HEK293 (cell line): ENCODE measurements at regions not wholly inside any gene's neighbourhood (a gene's known extent, or its start where the extent isn't known, plus 50 kb on each side); places are given as distances from the start of the nearest gene placed in this dataset.

Experiments used
- CTCF ChIA-PET: fragments of 350-600 bp; formaldehyde crosslinking; extraction: SDS; loops from one replicate; lab custom pipeline; 2021; ENCODE audit warnings: antibody characterized with exemption; lab: Yijun Ruan, JAX
- POLR2A ChIA-PET: fragments of 300-600 bp; formaldehyde crosslinking; extraction: SDS; loops from one replicate; lab custom pipeline; 2020; ENCODE audit warnings: antibody characterized with exemption, inconsistent platforms; lab: Yijun Ruan, JAX
- H3K27ac ChIP-seq: fragments of 200-500 bp; sonication (Bioruptor generic); 2 replicates; pipeline ENCODE4 v1.5.1; 2014; ENCODE audit warnings: low read depth, low read length, control low read depth, inconsistent platforms; ENCODE audit errors: extremely low read depth
- H3K36me3 ChIP-seq, 2 experiments: fragments of 200-500 bp in 1 of 2; sonication (Bioruptor generic) in 1 of 2; 1 replicate in 1 of 2; 2 replicates in 1 of 2; pipeline ENCODE4 v1.5.1; 2014 to 2017; ENCODE audit warnings: inconsistent platforms in 2 of 2, low read length in 2 of 2; ENCODE audit not compliant: control insufficient read depth in 2 of 2, insufficient read depth in 1 of 2
- H3K4me1 ChIP-seq: fragments of 200-500 bp; sonication (Bioruptor generic); 2 replicates; pipeline ENCODE4 v1.5.1; 2014; ENCODE audit warnings: mild to moderate bottlenecking, low read length, inconsistent platforms; ENCODE audit not compliant: control insufficient read depth, insufficient read depth
- H3K4me3 ChIP-seq: 2 replicates; pipeline ENCODE4 v1.5.1; 2011; ENCODE audit warnings: low read depth, mild to moderate bottlenecking, control low read depth, low read length, moderate library complexity
- H3K9me3 ChIP-seq: fragments of 200-500 bp; sonication (Bioruptor generic); 2 replicates; pipeline ENCODE4 v1.5.1; 2014; ENCODE audit warnings: low read depth, low read length, inconsistent platforms; ENCODE audit not compliant: control insufficient read depth, insufficient read depth
- GLIS2 ChIP-seq: fragments of 450-650 bp; formaldehyde crosslinking; IDR thresholded peaks from 2 replicates; pipeline ENCODE4 v1.5.1; 2016; ENCODE audit warnings: missing biosample characterization, missing genetic modification characterization
- HOXA7 ChIP-seq: sonication (generic); formaldehyde crosslinking; IDR thresholded peaks from 2 replicates; pipeline ENCODE4 v1.8.1; 2022; ENCODE audit warnings: missing genetic modification reagents, borderline replicate concordance
- HOXD13 ChIP-seq: sonication (generic); formaldehyde crosslinking; IDR thresholded peaks from 2 replicates; pipeline ENCODE4 v1.8.0; 2022; ENCODE audit warnings: missing genetic modification reagents, borderline replicate concordance
- KLF8 ChIP-seq: fragments of 450-650 bp; formaldehyde crosslinking; IDR thresholded peaks from 2 replicates; pipeline ENCODE4 v1.5.1; 2016; ENCODE audit warnings: missing biosample characterization, missing genetic modification characterization
- REPIN1 ChIP-seq: fragments of 450-650 bp; formaldehyde crosslinking; IDR thresholded peaks from 2 replicates; pipeline ENCODE4 v1.5.1; 2017; ENCODE audit warnings: missing biosample characterization, missing genetic modification characterization, low read depth
- SP7 ChIP-seq: fragments of 450-650 bp; formaldehyde crosslinking; IDR thresholded peaks from 2 replicates; pipeline ENCODE4 v1.5.1; 2016; ENCODE audit warnings: missing biosample characterization, missing genetic modification characterization
- TRIM28 ChIP-seq: IDR thresholded peaks from 2 replicates; pipeline ENCODE4 v1.6.1; 2011; ENCODE audit warnings: low read length, control low read depth, borderline replicate concordance
- YY1 ChIP-seq: fragments of 450-650 bp; formaldehyde crosslinking; IDR thresholded peaks from 2 replicates; pipeline ENCODE4 v1.5.1; 2018; ENCODE audit warnings: missing biosample characterization, missing genetic modification characterization
- ZNF112 ChIP-seq: fragments of 450-650 bp; formaldehyde crosslinking; IDR thresholded peaks from 2 replicates; pipeline ENCODE4 v1.5.0; 2017; ENCODE audit warnings: missing biosample characterization, missing genetic modification characterization
- ZNF146 ChIP-seq: fragments of 450-650 bp; formaldehyde crosslinking; IDR thresholded peaks from 2 replicates; pipeline ENCODE4 v1.5.1; 2016; ENCODE audit warnings: missing biosample characterization, missing genetic modification characterization
- ZNF184 ChIP-seq: fragments of 450-650 bp; IDR thresholded peaks from 2 replicates; pipeline ENCODE4 v1.5.1; 2018; ENCODE audit warnings: missing biosample characterization, mild to moderate bottlenecking, missing genetic modification characterization
- ZNF239 ChIP-seq: fragments of 450-650 bp; formaldehyde crosslinking; IDR thresholded peaks from 2 replicates; pipeline ENCODE4 v1.5.1; 2016; ENCODE audit warnings: missing biosample characterization, missing genetic modification characterization
- ZNF24 ChIP-seq: fragments of 450-650 bp; formaldehyde crosslinking; IDR thresholded peaks from 2 replicates; pipeline ENCODE4 v1.5.1; 2016; ENCODE audit warnings: missing biosample characterization, missing genetic modification characterization
- ZNF292 ChIP-seq: fragments of 450-650 bp; formaldehyde crosslinking; IDR thresholded peaks from 2 replicates; pipeline ENCODE4 v1.5.1; 2016; ENCODE audit warnings: low read depth, missing biosample characterization, missing genetic modification characterization, borderline replicate concordance
- ZNF341 ChIP-seq: fragments of 450-650 bp; formaldehyde crosslinking; IDR thresholded peaks from 2 replicates; pipeline ENCODE4; 2016; ENCODE audit warnings: low read depth, missing biosample characterization, missing genetic modification characterization
- ZNF350 ChIP-seq: fragments of 450-650 bp; formaldehyde crosslinking; IDR thresholded peaks from 2 replicates; pipeline ENCODE4 v1.5.0; 2017; ENCODE audit warnings: missing biosample characterization, mild to moderate bottlenecking, missing genetic modification characterization
- ZNF37A ChIP-seq: fragments of 450-650 bp; IDR thresholded peaks from 2 replicates; pipeline ENCODE4 v1.5.1; 2018; ENCODE audit warnings: missing biosample characterization, missing genetic modification characterization
- ZNF501 ChIP-seq: fragments of 450-650 bp; formaldehyde crosslinking; IDR thresholded peaks from 2 replicates; pipeline ENCODE4 v1.5.1; 2016; ENCODE audit warnings: missing biosample characterization, missing genetic modification characterization
- ZNF585B ChIP-seq: fragments of 450-650 bp; formaldehyde crosslinking; IDR thresholded peaks from 2 replicates; pipeline ENCODE4 v1.5.1; 2016; ENCODE audit warnings: missing biosample characterization, missing genetic modification characterization
- ZNF621 ChIP-seq: fragments of 450-650 bp; formaldehyde crosslinking; IDR thresholded peaks from 2 replicates; pipeline ENCODE4 v1.5.1; 2017; ENCODE audit warnings: missing biosample characterization, missing genetic modification characterization
- ZNF654 ChIP-seq: fragments of 450-650 bp; formaldehyde crosslinking; IDR thresholded peaks from 2 replicates; pipeline ENCODE4 v1.5.1; 2016; ENCODE audit warnings: low read depth, missing biosample characterization, missing genetic modification characterization
- ZNF658 ChIP-seq: fragments of 450-650 bp; formaldehyde crosslinking; IDR thresholded peaks from 2 replicates; pipeline ENCODE4; 2016; ENCODE audit warnings: missing biosample characterization, missing genetic modification characterization
- ZNF707 ChIP-seq: fragments of 450-650 bp; formaldehyde crosslinking; IDR thresholded peaks from 2 replicates; pipeline ENCODE4 v1.5.1; 2016; ENCODE audit warnings: missing biosample characterization, missing genetic modification characterization
- ZNF768 ChIP-seq: fragments of 450-650 bp; formaldehyde crosslinking; IDR thresholded peaks from 2 replicates; pipeline ENCODE4 v1.5.1; 2018; ENCODE audit warnings: missing biosample characterization, mild to moderate bottlenecking, missing genetic modification characterization
- ZNF777 ChIP-seq: fragments of 450-650 bp; formaldehyde crosslinking; IDR thresholded peaks from 2 replicates; pipeline ENCODE4 v1.5.1; 2017; ENCODE audit warnings: missing biosample characterization, missing genetic modification characterization, borderline replicate concordance
- TF ChIP-seq, protein P1 (sequence below): fragments of 450-650 bp; formaldehyde crosslinking; IDR thresholded peaks from 2 replicates; pipeline ENCODE4 v1.5.1; 2016; ENCODE audit warnings: missing biosample characterization, missing genetic modification characterization
- TF ChIP-seq, protein P2 (sequence below): fragments of 450-650 bp; formaldehyde crosslinking; IDR thresholded peaks from 2 replicates; pipeline ENCODE4 v1.5.1; 2017; ENCODE audit warnings: missing biosample characterization, missing genetic modification characterization

DNA sequence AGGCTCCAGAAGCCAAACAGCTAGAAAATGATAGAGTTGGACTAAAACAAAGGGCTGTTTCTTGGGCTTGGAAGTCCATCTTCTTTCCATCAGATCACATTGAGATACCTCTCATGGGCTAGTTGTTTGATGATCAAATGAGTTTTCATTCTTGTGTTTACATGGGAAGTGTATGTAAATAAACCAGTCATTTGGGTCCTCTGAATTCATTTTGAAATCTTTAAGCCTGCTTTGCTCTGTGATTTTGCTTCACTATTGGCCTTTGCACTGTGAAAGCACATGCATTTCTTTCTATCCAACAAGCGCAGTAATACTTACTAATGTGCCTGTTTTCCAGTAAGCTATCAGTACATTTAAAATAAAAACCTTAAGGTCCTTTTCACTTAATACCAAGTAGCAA, 200.5 kb upstream of the IRS2 start (continued):
- TF ChIP-seq ZNF239: no peak
- no peak for TF ChIP-seq TRIM28
- TF ChIP-seq ZNF658 (tag by site-specific recombination): no peak
- TF ChIP-seq, all 188 proteins: peak for 0

DNA sequence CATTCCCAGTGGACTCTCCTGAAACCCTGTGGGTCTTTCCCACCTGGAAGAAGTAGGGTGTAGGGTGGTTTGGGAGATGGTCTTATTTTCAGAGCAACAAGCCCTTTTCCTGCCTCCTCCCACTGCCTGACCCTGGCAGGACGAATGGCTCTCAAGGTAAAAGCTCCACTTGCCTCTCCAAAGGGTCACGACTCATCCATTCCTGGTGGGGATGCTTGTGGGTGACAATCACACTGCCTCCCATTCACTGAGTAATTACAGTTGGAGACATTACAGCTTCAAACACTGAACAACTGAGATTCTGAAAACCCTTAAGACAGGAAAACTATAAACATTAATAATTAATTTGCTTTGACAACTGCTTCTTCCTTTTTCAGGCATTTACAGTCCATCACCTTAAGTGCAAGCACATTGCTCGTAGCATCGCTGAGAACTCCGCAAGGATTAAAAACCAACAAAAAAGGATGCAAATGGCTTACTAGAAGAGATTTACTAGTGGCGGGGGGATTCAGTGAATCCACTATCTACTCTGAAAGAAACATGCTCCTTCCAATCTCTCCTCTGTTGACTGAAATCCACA, 199.6 kb upstream of the IRS2 start:
- Histone ChIP-seq H3K9me3 (no peaks in the 10 kb centered on the region), H3K4me1 (no peaks in the 10 kb centered on the region), H3K4me3 (no peak overlapping the region), H3K36me3 (no peaks in the 10 kb centered on the region), H3K27ac (no peak overlapping the region)
- TF ChIP-seq REPIN1 (tag by site-specific recombination) (no peak), GLIS2 (tag by site-specific recombination) (no peak), ZNF621 (tag by site-specific recombination) (no peak), ZNF585B (tag by site-specific recombination) (no peak), ZNF292 (tag by site-specific recombination) (no peak), ZNF654 (tag by site-specific recombination) (no peak), HOXA7 (no peak), HOXD13 (CRISPR knock-in tag) (no peak), ZNF24 (tag by site-specific recombination) (no peak), YY1 (no peak), ZNF707 (tag by site-specific recombination) (no peak)
- ChIA-PET CTCF (no interaction called here), POLR2A (no interaction called here)

DNA sequence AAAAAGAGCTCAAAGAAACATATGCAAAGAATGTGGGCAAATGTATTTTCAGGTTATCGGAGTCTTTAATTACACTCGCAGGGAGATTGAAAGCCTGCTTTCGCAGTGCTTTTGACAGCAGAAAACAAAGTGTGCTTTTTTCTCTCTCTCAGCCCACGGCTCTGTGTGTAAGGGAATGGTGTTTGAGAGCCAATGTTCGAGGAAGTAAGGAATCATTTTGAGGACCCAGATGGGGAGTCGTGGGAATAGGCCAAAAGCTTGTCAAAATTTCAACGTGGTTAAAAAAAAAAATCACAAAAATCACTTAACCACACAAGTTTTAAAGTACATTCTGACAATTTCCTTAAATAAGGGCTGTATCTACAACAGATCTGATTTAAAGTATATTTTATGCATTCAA, 197.1 kb upstream of the IRS2 start:
- H3K4me1 ChIP-seq: no peaks in the 10 kb centered on the region
- H3K36me3 ChIP-seq: no peaks in the 10 kb centered on the region
- no peak overlapping the region for H3K27ac ChIP-seq
- H3K9me3 ChIP-seq: no peaks in the 10 kb centered on the region
- CTCF ChIA-PET: interaction anchor here (0.5 kb wide), 1 partner anchor 11 kb away, joined by 3 read pairs; no protein-coding TSS in a partner anchor
- TF ChIP-seq ZNF501 (tag by site-specific recombination) (no peak), KLF8 (tag by site-specific recombination) (no peak), ZNF24 (tag by site-specific recombination) (no peak), ZNF184 (tag by site-specific recombination) (no peak), ZNF777 (no peak), ZNF341 (tag by site-specific recombination) (no peak), ZNF146 (tag by site-specific recombination) (no peak), ZNF37A (tag by site-specific recombination) (no peak), ZNF350 (tag by site-specific recombination) (no peak), ZNF768 (no peak), SP7 (tag by site-specific recombination) (no peak), ZNF112 (tag by site-specific recombination) (no peak)
- TF ChIP-seq, protein P1, sequence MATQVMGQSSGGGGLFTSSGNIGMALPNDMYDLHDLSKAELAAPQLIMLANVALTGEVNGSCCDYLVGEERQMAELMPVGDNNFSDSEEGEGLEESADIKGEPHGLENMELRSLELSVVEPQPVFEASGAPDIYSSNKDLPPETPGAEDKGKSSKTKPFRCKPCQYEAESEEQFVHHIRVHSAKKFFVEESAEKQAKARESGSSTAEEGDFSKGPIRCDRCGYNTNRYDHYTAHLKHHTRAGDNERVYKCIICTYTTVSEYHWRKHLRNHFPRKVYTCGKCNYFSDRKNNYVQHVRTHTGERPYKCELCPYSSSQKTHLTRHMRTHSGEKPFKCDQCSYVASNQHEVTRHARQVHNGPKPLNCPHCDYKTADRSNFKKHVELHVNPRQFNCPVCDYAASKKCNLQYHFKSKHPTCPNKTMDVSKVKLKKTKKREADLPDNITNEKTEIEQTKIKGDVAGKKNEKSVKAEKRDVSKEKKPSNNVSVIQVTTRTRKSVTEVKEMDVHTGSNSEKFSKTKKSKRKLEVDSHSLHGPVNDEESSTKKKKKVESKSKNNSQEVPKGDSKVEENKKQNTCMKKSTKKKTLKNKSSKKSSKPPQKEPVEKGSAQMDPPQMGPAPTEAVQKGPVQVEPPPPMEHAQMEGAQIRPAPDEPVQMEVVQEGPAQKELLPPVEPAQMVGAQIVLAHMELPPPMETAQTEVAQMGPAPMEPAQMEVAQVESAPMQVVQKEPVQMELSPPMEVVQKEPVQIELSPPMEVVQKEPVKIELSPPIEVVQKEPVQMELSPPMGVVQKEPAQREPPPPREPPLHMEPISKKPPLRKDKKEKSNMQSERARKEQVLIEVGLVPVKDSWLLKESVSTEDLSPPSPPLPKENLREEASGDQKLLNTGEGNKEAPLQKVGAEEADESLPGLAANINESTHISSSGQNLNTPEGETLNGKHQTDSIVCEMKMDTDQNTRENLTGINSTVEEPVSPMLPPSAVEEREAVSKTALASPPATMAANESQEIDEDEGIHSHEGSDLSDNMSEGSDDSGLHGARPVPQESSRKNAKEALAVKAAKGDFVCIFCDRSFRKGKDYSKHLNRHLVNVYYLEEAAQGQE (tag by site-specific recombination): no peak
- TF ChIP-seq, protein P2, sequence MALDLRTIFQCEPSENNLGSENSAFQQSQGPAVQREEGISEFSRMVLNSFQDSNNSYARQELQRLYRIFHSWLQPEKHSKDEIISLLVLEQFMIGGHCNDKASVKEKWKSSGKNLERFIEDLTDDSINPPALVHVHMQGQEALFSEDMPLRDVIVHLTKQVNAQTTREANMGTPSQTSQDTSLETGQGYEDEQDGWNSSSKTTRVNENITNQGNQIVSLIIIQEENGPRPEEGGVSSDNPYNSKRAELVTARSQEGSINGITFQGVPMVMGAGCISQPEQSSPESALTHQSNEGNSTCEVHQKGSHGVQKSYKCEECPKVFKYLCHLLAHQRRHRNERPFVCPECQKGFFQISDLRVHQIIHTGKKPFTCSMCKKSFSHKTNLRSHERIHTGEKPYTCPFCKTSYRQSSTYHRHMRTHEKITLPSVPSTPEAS (tag by site-specific recombination): no peak
- POLR2A ChIA-PET: no interaction called here
- H3K4me3 ChIP-seq: no peak overlapping the region
